Epithelial cell of proximal tubule (primary cell): ENCODE measurements at regions not wholly inside any gene's neighbourhood (a gene's known extent, or its start where the extent isn't known, plus 50 kb on each side); places are given as distances from the start of the nearest gene placed in this dataset.
"Not testable (repeated sequence)": the region's sequence is repeated elsewhere in the genome, so short reads cannot be mapped to it uniquely, and the experiment has no call there.

Source experiments
- DNase-seq: peaks from one replicate; pipeline ENCODE4 v3.0.0-alpha.2; 2011; ENCODE audit warnings: low read depth
- H3K4me3 ChIP-seq: 2 replicates; pipeline ENCODE4 v1.5.1; 2011; ENCODE audit warnings: low read depth, mild to moderate bottlenecking, low read length
- CTCF ChIP-seq: conservative IDR thresholded peaks from 2 replicates; pipeline ENCODE4 v1.5.1; 2012; ENCODE audit warnings: low read depth, mild to moderate bottlenecking, low read length

- no peak overlapping the region for H3K4me3 ChIP-seq
- DNase-seq, result no peak
- TF ChIP-seq CTCF, result no peak
Observed at GRCh38 chr12:19624491-19624890, 185.2 kb downstream of the AEBP2 start.

- DNase-seq, H3K4me3 ChIP-seq: not testable (repeated sequence)
Observed at GRCh38 chr12:19625551-19625950, 186.3 kb downstream of the AEBP2 start.

GRCh38 chr12:19627719-19628118 lies 188.4 kb downstream of the AEBP2 start:
- H3K4me3 ChIP-seq, result no peak overlapping the region
- TF ChIP-seq CTCF, result no peak
- no peak for DNase-seq

GRCh38 chr12:19630536-19630935 lies 191.2 kb downstream of the AEBP2 start:
- H3K4me3 ChIP-seq, result no peak overlapping the region
- TF ChIP-seq CTCF, result no peak

GRCh38 chr12:19633194-19633593 lies 193.9 kb downstream of the AEBP2 start:
- DNase-seq, result no peak
- H3K4me3 ChIP-seq, result no peak overlapping the region
- TF ChIP-seq CTCF, result no peak

More at GRCh38 chr12:19630536-19630935, 191.2 kb downstream of the AEBP2 start:
- no peak for DNase-seq

GRCh38 chr12:19633641-19634040 lies 194.3 kb downstream of the AEBP2 start:
- DNase-seq, result no peak
- no peak for TF ChIP-seq CTCF
- H3K4me3 ChIP-seq, result no peak overlapping the region

GRCh38 chr12:19639781-19640415 lies 200.6 kb downstream of the AEBP2 start:
- no peak for DNase-seq

More at GRCh38 chr12:19639781-19640415, 200.6 kb downstream of the AEBP2 start:
- no peak overlapping the region for H3K4me3 ChIP-seq
- no peak for TF ChIP-seq CTCF
